ENCODE measurements at regions not wholly inside any gene's neighbourhood (a gene's known extent, or its start where the extent isn't known, plus 50 kb on each side); places are given as distances from the start of the nearest gene placed in this dataset.

- no peak for TF ChIP-seq CTCF (IDR thresholded peaks at IDR 0.05; ENCODE audit: borderline replicate concordance, extremely low read depth, low read length, poor library complexity, severe bottlenecking)
- no peak for TF ChIP-seq EZH2 (IDR thresholded peaks at IDR 0.05; ENCODE audit: borderline replicate concordance, low read depth, low read length, severe bottlenecking)
- H3K27ac ChIP-seq (ENCODE audit: low read length), result no peak overlapping the region
- H3K4me3 ChIP-seq (ENCODE audit: low read depth in 1 of 2, low read length in 2 of 2), result no peak overlapping the region
- no peaks in the 10 kb centered on the region for H4K20me1 ChIP-seq (ENCODE audit: insufficient read depth, low read length)
- H3K9ac ChIP-seq (ENCODE audit: low read depth, low read length), result no peak overlapping the region
- DNase-seq (no peak), ATAC-seq (ENCODE audit: insufficient read depth, low read depth) (no peak)
- H3K9me3 ChIP-seq (ENCODE audit: insufficient read depth, low read length, severe bottlenecking), result no peaks in the 10 kb centered on the region
- no peak overlapping the region for H3K4me2 ChIP-seq (ENCODE audit: insufficient read depth, low read length)
- no peak overlapping the region for H2AFZ ChIP-seq (ENCODE audit: low read depth, low read length)
- no peaks in the 10 kb centered on the region for H3K27me3 ChIP-seq (ENCODE audit: insufficient read depth, low read length, poor library complexity)
- no peaks in the 10 kb centered on the region for H3K36me3 ChIP-seq (ENCODE audit: insufficient read depth, low read length)
- no peaks in the 10 kb centered on the region for H3K4me1 ChIP-seq (ENCODE audit: insufficient read depth, low read length)
- no peaks in the 10 kb centered on the region for H3K79me2 ChIP-seq (ENCODE audit: insufficient read depth, low read length)
Measured at GRCh38 chr12:89895591-89895990, 187.0 kb upstream of the ATP2B1 start.

DNA sequence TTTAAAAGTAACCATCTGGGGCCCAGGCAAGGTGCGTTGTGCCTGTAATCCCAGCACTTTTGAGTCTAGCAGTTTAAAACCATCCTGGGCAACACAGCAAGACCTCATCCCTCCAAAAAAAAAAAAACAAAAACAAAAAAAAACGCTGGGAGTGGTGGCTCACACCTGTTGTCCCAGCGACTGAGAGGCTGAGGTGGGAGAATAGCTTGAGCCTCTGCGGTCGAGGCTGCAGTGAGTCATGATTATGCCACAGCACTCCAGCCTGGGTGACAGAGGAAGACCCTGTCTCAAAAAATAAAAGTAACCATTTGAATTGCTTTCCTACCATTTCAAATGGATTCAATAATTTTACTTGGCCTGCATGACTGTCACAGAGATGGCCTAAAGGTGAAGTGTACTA, 186.5 kb upstream of the ATP2B1 start:
- DNase-seq (no peak), ATAC-seq (ENCODE audit: insufficient read depth, low read depth) (no peak)
- Histone ChIP-seq H3K4me1 (ENCODE audit: insufficient read depth, low read length) (no peaks in the 10 kb centered on the region), H2AFZ (ENCODE audit: low read depth, low read length) (no peak overlapping the region), H3K79me2 (ENCODE audit: insufficient read depth, low read length) (no peaks in the 10 kb centered on the region), H3K9me3 (ENCODE audit: insufficient read depth, low read length, severe bottlenecking) (no peaks in the 10 kb centered on the region), H3K9ac (ENCODE audit: low read depth, low read length) (no peak overlapping the region), H3K4me3 (ENCODE audit: low read depth in 1 of 2, low read length in 2 of 2) (no peak overlapping the region), H3K27ac (ENCODE audit: low read length) (no peak overlapping the region), H3K36me3 (ENCODE audit: insufficient read depth, low read length) (no peaks in the 10 kb centered on the region), H4K20me1 (ENCODE audit: insufficient read depth, low read length) (no peaks in the 10 kb centered on the region), H3K27me3 (ENCODE audit: insufficient read depth, low read length, poor library complexity) (no peaks in the 10 kb centered on the region), H3K4me2 (ENCODE audit: insufficient read depth, low read length) (no peak overlapping the region)
- no peak for TF ChIP-seq EZH2 (IDR thresholded peaks at IDR 0.05; ENCODE audit: borderline replicate concordance, low read depth, low read length, severe bottlenecking)
- no peak for TF ChIP-seq CTCF (IDR thresholded peaks at IDR 0.05; ENCODE audit: borderline replicate concordance, extremely low read depth, low read length, poor library complexity, severe bottlenecking)

- no peaks in the 10 kb centered on the region for H3K36me3 ChIP-seq (ENCODE audit: insufficient read depth, low read length)
- no peak overlapping the region for H3K9ac ChIP-seq (ENCODE audit: low read depth, low read length)
- no peaks in the 10 kb centered on the region for H3K4me1 ChIP-seq (ENCODE audit: insufficient read depth, low read length)
- no peak for DNase-seq
- no peak overlapping the region for H2AFZ ChIP-seq (ENCODE audit: low read depth, low read length)
- no peak overlapping the region for H3K4me3 ChIP-seq (ENCODE audit: low read depth in 1 of 2, low read length in 2 of 2)
- H3K4me2 ChIP-seq (ENCODE audit: insufficient read depth, low read length), result no peak overlapping the region
- no peak for ATAC-seq (ENCODE audit: insufficient read depth, low read depth)
- no peak overlapping the region for H3K27ac ChIP-seq (ENCODE audit: low read length)
- H3K27me3 ChIP-seq (ENCODE audit: insufficient read depth, low read length, poor library complexity), result no peaks in the 10 kb centered on the region
- no peaks in the 10 kb centered on the region for H3K9me3 ChIP-seq (ENCODE audit: insufficient read depth, low read length, severe bottlenecking)
- no peaks in the 10 kb centered on the region for H4K20me1 ChIP-seq (ENCODE audit: insufficient read depth, low read length)
- no peak for TF ChIP-seq CTCF (IDR thresholded peaks at IDR 0.05; ENCODE audit: borderline replicate concordance, extremely low read depth, low read length, poor library complexity, severe bottlenecking)
- H3K79me2 ChIP-seq (ENCODE audit: insufficient read depth, low read length), result no peaks in the 10 kb centered on the region
Measured at GRCh38 chr12:89893972-89894706, 185.5 kb upstream of the ATP2B1 start.
